HG03442 (cell line): ENCODE measurements at regions not wholly inside any gene's neighbourhood (a gene's known extent, or its start where the extent isn't known, plus 50 kb on each side); places are given as distances from the start of the nearest gene placed in this dataset.
"Not testable (repeated sequence)": the region's sequence is repeated elsewhere in the genome, so short reads cannot be mapped to it uniquely, and the experiment has no call there.

Source experiments
- ATAC-seq: cut with Tn5 transposase; IDR thresholded peaks from one replicate; pipeline ENCODE4 v1.9.1; 2021; ENCODE audit warnings: mild to moderate bottlenecking, moderate library complexity; ENCODE audit not compliant: unreplicated experiment

GRCh38 chr6:88499845-88500699 is 333.9 kb upstream of the CNR1 start:
- ATAC-seq = peak; percentile 48

- ATAC-seq = no peak
Measured at GRCh38 chr6:88499436-88499835, 333.3 kb upstream of the CNR1 start.

GRCh38 chr6:88497403-88497802 is 331.3 kb upstream of the CNR1 start:
- not testable (repeated sequence) for ATAC-seq

GRCh38 chr6:88494401-88495140 is 328.4 kb upstream of the CNR1 start:
- ATAC-seq = peak; percentile 55

GRCh38 chr6:88493717-88494116 is 327.6 kb upstream of the CNR1 start:
- no peak for ATAC-seq

- no peak for ATAC-seq
Measured at GRCh38 chr6:88492824-88493223, 326.7 kb upstream of the CNR1 start.

GRCh38 chr6:88492241-88492640 is 326.1 kb upstream of the CNR1 start:
- no peak for ATAC-seq

GRCh38 chr6:88491266-88491880 is 325.2 kb upstream of the CNR1 start:
- no peak for ATAC-seq

GRCh38 chr6:88490908-88491264 is 324.7 kb upstream of the CNR1 start:
- ATAC-seq = no peak

- no peak for ATAC-seq
Measured at GRCh38 chr6:88490195-88490907, 324.2 kb upstream of the CNR1 start.

- no peak for ATAC-seq
Measured at GRCh38 chr6:88483424-88483823, 317.3 kb upstream of the CNR1 start.

- ATAC-seq = no peak
Measured at GRCh38 chr6:88482465-88482864, 316.3 kb upstream of the CNR1 start.

- ATAC-seq = no peak
Measured at GRCh38 chr6:88481519-88481918, 315.4 kb upstream of the CNR1 start.

- ATAC-seq = no peak
Measured at GRCh38 chr6:88480816-88481215, 314.7 kb upstream of the CNR1 start.

- ATAC-seq = no peak
Measured at GRCh38 chr6:88477413-88477812, 311.3 kb upstream of the CNR1 start.

GRCh38 chr6:88476388-88476787 is 310.2 kb upstream of the CNR1 start:
- no peak for ATAC-seq

- no peak for ATAC-seq
Measured at GRCh38 chr6:88474720-88475119, 308.6 kb upstream of the CNR1 start.

GRCh38 chr6:88473589-88473988 is 307.4 kb upstream of the CNR1 start:
- ATAC-seq = no peak

GRCh38 chr6:88472851-88473525 is 306.8 kb upstream of the CNR1 start:
- ATAC-seq = no peak

- ATAC-seq = no peak
Measured at GRCh38 chr6:88459643-88460042, 293.5 kb upstream of the CNR1 start.

- ATAC-seq = no peak
Measured at GRCh38 chr6:88459189-88459588, 293.0 kb upstream of the CNR1 start.
